ENCODE measurements at regions not wholly inside any gene's neighbourhood (a gene's known extent, or its start where the extent isn't known, plus 50 kb on each side); places are given as distances from the start of the nearest gene placed in this dataset.

DNA sequence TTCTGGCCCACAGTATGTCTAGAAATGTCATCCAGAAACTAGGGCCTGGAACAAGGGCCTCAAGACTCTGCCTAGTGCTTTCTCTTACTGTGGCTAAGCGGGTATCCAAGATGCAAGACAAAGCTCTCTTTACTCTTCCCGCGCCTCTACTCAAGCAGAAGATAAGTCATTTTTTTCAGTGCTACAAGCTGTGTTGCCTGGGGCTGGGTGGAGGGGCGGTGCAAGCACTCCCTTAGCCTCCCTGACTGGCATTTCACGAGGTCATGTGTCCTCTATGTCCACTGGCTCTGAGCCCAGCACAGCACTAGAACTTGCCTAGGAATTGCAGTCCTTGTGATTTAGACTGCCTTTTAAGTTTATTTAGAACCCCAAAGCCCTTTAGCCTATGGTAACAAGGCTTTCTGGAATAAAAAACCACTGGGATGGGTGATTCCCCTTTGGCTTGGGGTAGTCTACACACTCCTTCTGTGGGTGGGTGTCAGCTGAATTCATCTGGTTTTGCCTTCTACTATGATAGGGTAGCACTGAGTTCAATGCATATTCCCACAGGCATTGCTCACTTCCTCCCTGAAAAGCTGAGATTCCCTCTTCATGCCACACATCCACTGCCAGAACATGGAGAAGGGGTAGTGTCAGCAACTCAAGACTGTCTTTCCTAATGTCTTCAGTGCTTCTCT, 371.8 kb upstream of the KCND2 start:
- no peak overlapping the region for H3K4me3 ChIP-seq (ENCODE audit: control insufficient read depth in 2 of 3, extremely low read depth in 1 of 3, insufficient read depth in 2 of 3, low read depth in 1 of 3, low read length in 3 of 3)
- H3K4me1 ChIP-seq (ENCODE audit: control insufficient read depth, extremely low read depth, insufficient read depth, low read length), result no peaks in the 10 kb centered on the region
- no peaks in the 10 kb centered on the region for H3K9me3 ChIP-seq (ENCODE audit: control insufficient read depth, low read depth, low read length)
- no peak overlapping the region for H3K27ac ChIP-seq (ENCODE audit: control insufficient read depth, insufficient read depth, low read length)
- DNase-seq (ENCODE audit: low read depth, low spot score), result no peak
- TF ChIP-seq EZH2 (IDR thresholded peaks at IDR 0.05; ENCODE audit: low read length), result no peak
- TF ChIP-seq, protein P1, sequence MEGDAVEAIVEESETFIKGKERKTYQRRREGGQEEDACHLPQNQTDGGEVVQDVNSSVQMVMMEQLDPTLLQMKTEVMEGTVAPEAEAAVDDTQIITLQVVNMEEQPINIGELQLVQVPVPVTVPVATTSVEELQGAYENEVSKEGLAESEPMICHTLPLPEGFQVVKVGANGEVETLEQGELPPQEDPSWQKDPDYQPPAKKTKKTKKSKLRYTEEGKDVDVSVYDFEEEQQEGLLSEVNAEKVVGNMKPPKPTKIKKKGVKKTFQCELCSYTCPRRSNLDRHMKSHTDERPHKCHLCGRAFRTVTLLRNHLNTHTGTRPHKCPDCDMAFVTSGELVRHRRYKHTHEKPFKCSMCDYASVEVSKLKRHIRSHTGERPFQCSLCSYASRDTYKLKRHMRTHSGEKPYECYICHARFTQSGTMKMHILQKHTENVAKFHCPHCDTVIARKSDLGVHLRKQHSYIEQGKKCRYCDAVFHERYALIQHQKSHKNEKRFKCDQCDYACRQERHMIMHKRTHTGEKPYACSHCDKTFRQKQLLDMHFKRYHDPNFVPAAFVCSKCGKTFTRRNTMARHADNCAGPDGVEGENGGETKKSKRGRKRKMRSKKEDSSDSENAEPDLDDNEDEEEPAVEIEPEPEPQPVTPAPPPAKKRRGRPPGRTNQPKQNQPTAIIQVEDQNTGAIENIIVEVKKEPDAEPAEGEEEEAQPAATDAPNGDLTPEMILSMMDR (optimal IDR thresholded peaks at IDR 0.05 in 1 of 3, IDR thresholded peaks at IDR 0.05 in 1 of 3, conservative IDR thresholded peaks at IDR 0.05 in 1 of 3; ENCODE audit: extremely low read depth in 1 of 3, insufficient read depth in 2 of 3, low read length in 3 of 3), result no peak
- no peak for FAIRE-seq
- H3K9ac ChIP-seq (ENCODE audit: control insufficient read depth, extremely low read depth, insufficient read depth, low read length), result no peak overlapping the region
- no peaks in the 10 kb centered on the region for H3K27me3 ChIP-seq (ENCODE audit: control insufficient read depth, extremely low read depth, insufficient read depth, low read length)
- H4K20me1 ChIP-seq (ENCODE audit: control insufficient read depth, extremely low read depth, insufficient read depth, low read length), result no peaks in the 10 kb centered on the region
- no peaks in the 10 kb centered on the region for H3K9me1 ChIP-seq (ENCODE audit: control insufficient read depth, extremely low read depth, insufficient read depth, low read length)
- H2AFZ ChIP-seq (ENCODE audit: control insufficient read depth, low read length), result no peak overlapping the region
- no peaks in the 10 kb centered on the region for H3K79me2 ChIP-seq (ENCODE audit: control insufficient read depth, insufficient read depth, low read length)
- dilution Hi-C loops (cut with MboI; ENCODE audit: extremely low pct_ligation_motif_present, low sequenced_read_pairs), result no loop called here
- no peak overlapping the region for H3K4me2 ChIP-seq (ENCODE audit: control insufficient read depth, extremely low read depth, insufficient read depth, low read depth, low read length)
- H3K36me3 ChIP-seq (ENCODE audit: control insufficient read depth in 2 of 2, extremely low read depth in 1 of 2, insufficient read depth in 2 of 2, low read length in 2 of 2), result no peaks in the 10 kb centered on the region

- no peak overlapping the region for H2AFZ ChIP-seq (ENCODE audit: control insufficient read depth, low read length)
Observed at GRCh38 chr7:119903085-119903484, 369.9 kb upstream of the KCND2 start.

More at GRCh38 chr7:119903085-119903484, 369.9 kb upstream of the KCND2 start:
- Histone ChIP-seq H3K36me3 (ENCODE audit: control insufficient read depth in 2 of 2, extremely low read depth in 1 of 2, insufficient read depth in 2 of 2, low read length in 2 of 2) (no peaks in the 10 kb centered on the region), H3K79me2 (ENCODE audit: control insufficient read depth, insufficient read depth, low read length) (no peaks in the 10 kb centered on the region), H3K4me2 (ENCODE audit: control insufficient read depth, extremely low read depth, insufficient read depth, low read depth, low read length) (no peak overlapping the region), H3K27me3 (ENCODE audit: control insufficient read depth, extremely low read depth, insufficient read depth, low read length) (no peaks in the 10 kb centered on the region), H3K9me1 (ENCODE audit: control insufficient read depth, extremely low read depth, insufficient read depth, low read length) (no peaks in the 10 kb centered on the region), H4K20me1 (ENCODE audit: control insufficient read depth, extremely low read depth, insufficient read depth, low read length) (no peaks in the 10 kb centered on the region), H3K4me3 (ENCODE audit: control insufficient read depth in 2 of 3, extremely low read depth in 1 of 3, insufficient read depth in 2 of 3, low read depth in 1 of 3, low read length in 3 of 3) (no peak overlapping the region), H3K27ac (ENCODE audit: control insufficient read depth, insufficient read depth, low read length) (no peak overlapping the region), H3K9ac (ENCODE audit: control insufficient read depth, extremely low read depth, insufficient read depth, low read length) (no peak overlapping the region), H3K9me3 (ENCODE audit: control insufficient read depth, low read depth, low read length) (no peaks in the 10 kb centered on the region), H3K4me1 (ENCODE audit: control insufficient read depth, extremely low read depth, insufficient read depth, low read length) (no peaks in the 10 kb centered on the region)
- no peak for DNase-seq (ENCODE audit: low read depth, low spot score)
- TF ChIP-seq, protein P1 (optimal IDR thresholded peaks at IDR 0.05 in 1 of 3, IDR thresholded peaks at IDR 0.05 in 1 of 3, conservative IDR thresholded peaks at IDR 0.05 in 1 of 3; ENCODE audit: extremely low read depth in 1 of 3, insufficient read depth in 2 of 3, low read length in 3 of 3), result no peak
- TF ChIP-seq EZH2 (IDR thresholded peaks at IDR 0.05; ENCODE audit: low read length), result no peak
- dilution Hi-C loops (cut with MboI; ENCODE audit: extremely low pct_ligation_motif_present, low sequenced_read_pairs), result no loop called here
- no peak for FAIRE-seq

Data from keratinocyte (primary cell).